Psoas muscle (tissue), 7 donors: ENCODE measurements at regions not wholly inside any gene's neighbourhood (a gene's known extent, or its start where the extent isn't known, plus 50 kb on each side); places are given as distances from the start of the nearest gene placed in this dataset.

Source experiments
- ATAC-seq, 4 donors: fragments of 200-7000 bp; cut with Tn5 transposase; one replicate each; pipeline ENCODE4 v1.9.1; 2020; ENCODE audit warnings: moderate library complexity in 3 of 4, mild to moderate bottlenecking in 2 of 4
- DNase-seq, 2 donors: peaks; one replicate each; pipeline ENCODE4 v3.0.0-alpha.2; 2020
- H3K27ac ChIP-seq: fragments of 200-600 bp; one replicate; pipeline ENCODE4 v1.8.0; 2022
- H3K27me3 ChIP-seq, 3 donors: fragments of 200-600 bp in 1 of 3; one replicate each; pipeline versions ENCODE4 v1.6.1 to v1.8.0; 2013 to 2022; ENCODE audit warnings: low read length in 2 of 3, mild to moderate bottlenecking in 2 of 3, moderate library complexity in 1 of 3; ENCODE audit not compliant: insufficient read depth in 3 of 3
- H3K36me3 ChIP-seq, 2 donors: fragments of 200-600 bp in 1 of 2; one replicate each; pipeline versions ENCODE4 v1.6.1 to v1.8.0; 2013 to 2022; ENCODE audit warnings: low read depth in 1 of 2, mild to moderate bottlenecking in 1 of 2, moderate library complexity in 1 of 2; ENCODE audit not compliant: insufficient read depth in 1 of 2
- H3K4me1 ChIP-seq: fragments of 200-600 bp; one replicate; pipeline ENCODE4 v1.8.0; 2022
- H3K4me3 ChIP-seq: fragments of 200-600 bp; one replicate; pipeline ENCODE4 v1.8.0; 2022; ENCODE audit warnings: mild to moderate bottlenecking
- H3K9me3 ChIP-seq: fragments of 200-600 bp; one replicate; pipeline ENCODE4 v1.8.0; 2022
- WGBS, 3 donors: extraction: QIAGEN DNeasy Blood & Tissue Kit; methylation state at CpG; one replicate each; pipeline versions ENCODE4 v1.1.6 to v1.1.7; 2013; 5-methylcytosine and 5-hydroxymethylcytosine counted together
- intact Hi-C, 2 donors: fragments of 100-400 bp; cut with DNase I; formaldehyde crosslinking; loops; one replicate each; pipeline versions ENCODE4 v1.11.0 to v1.14.2; 2022
- TF ChIP-seq, protein P1 (sequence below): fragments of 200-600 bp; IDR thresholded peaks from one replicate; pipeline ENCODE4 v1.8.0; 2022; ENCODE audit warnings: antibody characterized with exemption
- donor health status: healthy with polysubstance abuse.
- donor health status: DM: no; HTN: no; CAD: no; lungs with moderate emphysema.
- donor health status: Bipolar disorder and iron deficiency.
- donor health status: healthy.
- donor health status: DM: yes; HTN: yes; CAD: no.
- donor health status: DM: no; HTN: no; CAD: no.
- donor health status: DM: yes; HTN: yes; CAD: no.

DNA sequence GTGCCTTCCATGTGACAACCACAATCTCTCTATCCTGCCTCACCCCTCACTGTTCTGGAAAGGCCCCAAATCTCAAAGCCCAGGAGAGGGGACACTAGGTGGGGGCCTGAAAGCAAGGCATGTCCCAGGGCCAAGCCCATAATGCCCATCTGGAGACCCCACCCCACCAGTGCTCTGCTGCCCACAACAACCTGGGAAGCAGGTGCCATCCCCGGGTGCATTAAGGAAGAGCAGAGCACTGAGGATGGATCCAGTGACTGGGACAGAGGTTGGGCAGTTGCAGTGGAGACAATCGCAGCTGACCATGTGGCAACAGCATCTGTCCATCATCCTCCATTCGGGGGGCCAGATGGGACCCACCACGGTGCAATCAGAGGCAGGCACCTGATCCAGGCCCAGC, 106.2 kb upstream of the PRR20G start:
- H3K27ac ChIP-seq, result no peak overlapping the region
- intact Hi-C loops, result no loop called here
- no peaks in the 10 kb centered on the region for H3K36me3 ChIP-seq
- DNase-seq (no peak), ATAC-seq (no peak)
- peaks cover 0 to 12% (median 0%) of the 10 kb centered on the region in 3 donors for H3K27me3 ChIP-seq
- H3K9me3 ChIP-seq, result no peaks in the 10 kb centered on the region
- TF ChIP-seq, protein P1, sequence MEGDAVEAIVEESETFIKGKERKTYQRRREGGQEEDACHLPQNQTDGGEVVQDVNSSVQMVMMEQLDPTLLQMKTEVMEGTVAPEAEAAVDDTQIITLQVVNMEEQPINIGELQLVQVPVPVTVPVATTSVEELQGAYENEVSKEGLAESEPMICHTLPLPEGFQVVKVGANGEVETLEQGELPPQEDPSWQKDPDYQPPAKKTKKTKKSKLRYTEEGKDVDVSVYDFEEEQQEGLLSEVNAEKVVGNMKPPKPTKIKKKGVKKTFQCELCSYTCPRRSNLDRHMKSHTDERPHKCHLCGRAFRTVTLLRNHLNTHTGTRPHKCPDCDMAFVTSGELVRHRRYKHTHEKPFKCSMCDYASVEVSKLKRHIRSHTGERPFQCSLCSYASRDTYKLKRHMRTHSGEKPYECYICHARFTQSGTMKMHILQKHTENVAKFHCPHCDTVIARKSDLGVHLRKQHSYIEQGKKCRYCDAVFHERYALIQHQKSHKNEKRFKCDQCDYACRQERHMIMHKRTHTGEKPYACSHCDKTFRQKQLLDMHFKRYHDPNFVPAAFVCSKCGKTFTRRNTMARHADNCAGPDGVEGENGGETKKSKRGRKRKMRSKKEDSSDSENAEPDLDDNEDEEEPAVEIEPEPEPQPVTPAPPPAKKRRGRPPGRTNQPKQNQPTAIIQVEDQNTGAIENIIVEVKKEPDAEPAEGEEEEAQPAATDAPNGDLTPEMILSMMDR, result no peak
- H3K4me3 ChIP-seq, result no peak overlapping the region
- 52 to 80% (median 56%) methylated on average over 4 of the region's 4 CpGs for WGBS, 3 donors
- no peaks in the 10 kb centered on the region for H3K4me1 ChIP-seq

DNA sequence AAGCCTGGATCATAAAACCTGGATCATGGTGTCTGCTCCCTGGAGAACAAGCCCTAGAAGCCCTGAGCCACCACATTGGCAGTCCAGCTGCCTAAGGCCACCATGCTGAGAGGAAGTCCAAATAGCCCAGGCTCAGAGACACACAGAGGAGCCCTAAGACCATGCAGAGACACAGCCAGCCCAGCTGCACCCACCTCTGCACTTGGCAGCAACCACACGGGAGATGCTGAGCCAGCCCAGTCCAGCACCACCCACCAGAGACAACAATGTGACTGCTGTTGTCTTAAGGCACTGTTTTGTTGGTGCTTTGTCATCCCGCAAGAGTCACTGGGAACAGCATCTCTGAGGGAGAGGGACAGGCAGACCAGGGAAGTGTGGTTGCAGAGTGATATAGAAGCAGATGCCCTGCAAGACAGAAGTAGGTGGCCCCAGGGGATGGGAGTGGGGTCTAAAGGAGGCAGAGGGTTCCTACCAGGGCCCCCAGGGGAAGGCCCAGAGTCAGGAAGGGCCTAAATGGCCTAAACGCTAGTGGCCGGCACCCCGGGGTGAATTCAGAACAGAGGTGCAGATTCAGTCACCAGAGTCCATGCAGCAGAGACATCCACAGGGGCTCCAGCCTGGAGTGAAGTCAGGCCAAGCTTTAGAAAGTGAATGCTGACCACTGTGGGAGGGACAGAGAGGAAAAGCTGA, 105.4 kb upstream of the PRR20G start:
- no peaks in the 10 kb centered on the region for H3K36me3 ChIP-seq
- intact Hi-C loops, result no loop called here
- H3K27me3 ChIP-seq, result peaks cover 0 to 16% (median 2%) of the 10 kb centered on the region in 3 donors
- H3K4me3 ChIP-seq, result no peak overlapping the region
- no peaks in the 10 kb centered on the region for H3K9me3 ChIP-seq
- no peaks in the 10 kb centered on the region for H3K4me1 ChIP-seq
- WGBS, 3 donors, result 72 to 78% (median 74%) methylated on average over 5 of the region's 5 CpGs
- TF ChIP-seq, protein P1, result no peak
- ATAC-seq (no peak), DNase-seq (no peak)
- H3K27ac ChIP-seq, result no peak overlapping the region

DNA sequence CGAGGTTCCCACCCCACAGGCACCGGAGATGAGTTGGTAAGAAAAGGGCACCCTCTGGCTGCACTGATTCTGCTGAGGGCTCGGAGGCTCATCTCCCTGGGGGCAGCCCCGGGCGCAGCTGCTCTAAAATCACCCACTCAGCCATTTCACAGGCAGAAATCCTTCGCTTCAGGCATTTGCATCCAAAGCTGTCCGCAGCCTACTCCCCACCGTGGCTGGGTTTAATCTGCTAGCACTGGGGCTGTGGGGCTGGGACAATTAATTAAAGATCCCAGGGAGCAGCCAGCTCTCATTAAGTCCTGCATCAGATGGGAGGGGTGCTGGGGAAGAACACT, 104.3 kb upstream of the PRR20G start:
- H3K4me1 ChIP-seq, result no peaks in the 10 kb centered on the region
- TF ChIP-seq, protein P1, result no peak
- no peak overlapping the region for H3K4me3 ChIP-seq
- intact Hi-C loops, result no loop called here
- no peaks in the 10 kb centered on the region for H3K36me3 ChIP-seq
- ATAC-seq (no peak), DNase-seq (no peak)
- 53 to 66% (median 63%) methylated on average over 8 of the region's 8 CpGs for WGBS, 3 donors
- H3K9me3 ChIP-seq, result no peaks in the 10 kb centered on the region
- H3K27me3 ChIP-seq, result peaks cover 0 to 16% (median 8%) of the 10 kb centered on the region in 3 donors
- no peak overlapping the region for H3K27ac ChIP-seq

DNA sequence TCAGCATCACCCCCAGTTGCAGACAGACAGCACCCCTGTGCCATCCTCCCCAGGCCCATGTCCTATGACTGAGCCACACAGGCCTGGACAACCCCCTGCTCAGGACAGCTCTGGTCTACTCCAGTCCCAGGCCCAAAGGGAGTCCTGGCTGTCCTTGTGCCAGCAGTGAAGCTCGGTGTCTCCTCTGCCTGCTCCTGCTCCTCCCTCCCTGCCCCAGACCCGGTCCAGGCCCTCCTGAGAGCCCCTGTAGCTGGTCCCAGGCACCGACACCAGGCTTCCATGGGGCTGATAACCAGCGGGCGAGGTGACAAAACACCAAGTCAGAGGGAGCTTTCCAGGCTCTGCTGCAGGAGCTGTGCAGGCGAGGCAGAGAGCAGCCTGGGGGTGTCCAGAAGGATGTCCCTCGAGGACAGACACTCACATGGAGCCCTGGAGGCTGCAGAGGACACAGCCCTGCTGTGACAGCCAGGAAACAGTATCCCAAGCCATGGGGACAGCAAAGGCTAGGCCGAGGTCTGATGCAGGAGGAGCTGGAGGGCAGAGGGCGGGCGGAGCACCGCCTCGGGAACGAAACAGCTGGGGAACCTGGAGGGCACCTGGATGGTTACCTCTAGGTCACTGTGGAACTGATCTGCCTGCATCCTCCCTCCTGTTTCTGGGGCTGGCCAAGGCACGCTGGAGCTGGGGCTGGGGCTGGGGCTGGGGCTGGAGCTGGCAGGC, 103.8 kb upstream of the PRR20G start:
- intact Hi-C loops, result no loop called here
- no peak for DNase-seq
- no peak for ATAC-seq
- TF ChIP-seq, protein P1, result no peak
- Histone ChIP-seq H3K36me3 (no peaks in the 10 kb centered on the region), H3K4me1 (no peaks in the 10 kb centered on the region), H3K27me3 (peaks cover 0 to 19% (median 8%) of the 10 kb centered on the region in 3 donors), H3K27ac (no peak overlapping the region), H3K4me3 (no peak overlapping the region), H3K9me3 (no peaks in the 10 kb centered on the region)
- WGBS, 3 donors, result 69 to 75% (median 73%) methylated on average over 10 to 14 of the region's 14 CpGs
